MM.1S (cell line): ENCODE measurements at regions not wholly inside any gene's neighbourhood (a gene's known extent, or its start where the extent isn't known, plus 50 kb on each side); places are given as distances from the start of the nearest gene placed in this dataset.

Source experiments
- EZH2 ChIP-seq: fragments of 300-600 bp; sonication (generic); optimal IDR thresholded peaks from 2 replicates; pipeline ENCODE3; 2017; ENCODE audit warnings: low read depth, mild to moderate bottlenecking, antibody characterized with exemption, low read length, mixed read lengths
- TF ChIP-seq, protein P1 (sequence below): fragments of 300-600 bp; sonication (generic); IDR thresholded peaks from 2 replicates; pipeline ENCODE4 v1.5.1; 2016; ENCODE audit warnings: antibody characterized with exemption, low read length, mixed read lengths

DNA sequence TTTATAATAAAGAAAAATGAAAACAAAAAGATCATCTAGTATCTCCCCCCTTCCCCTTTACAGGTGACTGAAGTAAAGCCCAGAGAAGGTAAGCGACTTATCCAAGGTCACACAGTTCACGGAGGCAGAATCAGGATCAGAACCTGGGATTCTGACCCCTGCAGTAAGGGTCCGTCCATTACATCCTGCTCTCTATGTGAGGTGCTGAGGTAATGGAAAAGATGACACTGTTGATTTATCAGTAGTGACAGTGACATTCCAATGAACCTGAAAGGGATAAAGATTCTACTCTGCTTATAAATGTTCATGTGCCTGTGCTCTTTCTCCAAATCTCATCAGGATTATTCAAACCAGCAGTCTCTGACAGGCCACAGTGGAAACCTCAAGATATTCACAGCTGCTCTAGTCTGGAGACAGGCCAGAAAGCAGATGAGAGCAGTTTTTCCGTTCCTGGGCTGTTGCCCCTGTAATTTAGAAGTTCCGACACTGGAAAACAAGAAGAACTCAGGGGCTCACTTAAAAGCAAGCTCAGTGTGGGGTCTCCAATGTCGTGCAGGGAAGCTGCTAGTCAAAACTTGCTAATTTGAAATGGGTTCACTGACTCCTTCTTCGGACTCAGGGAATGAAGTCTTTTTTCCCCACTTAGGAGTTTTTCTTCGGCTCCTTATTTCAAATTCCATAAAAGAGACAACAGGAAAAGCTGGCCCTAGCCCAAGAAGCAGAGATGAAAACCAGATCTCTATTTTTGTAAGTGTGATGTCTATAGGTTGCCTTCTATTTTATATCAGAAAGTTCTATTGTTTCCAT, 131.8 kb upstream of the EEA1 start:
- no peak for TF ChIP-seq EZH2
- TF ChIP-seq, protein P1, sequence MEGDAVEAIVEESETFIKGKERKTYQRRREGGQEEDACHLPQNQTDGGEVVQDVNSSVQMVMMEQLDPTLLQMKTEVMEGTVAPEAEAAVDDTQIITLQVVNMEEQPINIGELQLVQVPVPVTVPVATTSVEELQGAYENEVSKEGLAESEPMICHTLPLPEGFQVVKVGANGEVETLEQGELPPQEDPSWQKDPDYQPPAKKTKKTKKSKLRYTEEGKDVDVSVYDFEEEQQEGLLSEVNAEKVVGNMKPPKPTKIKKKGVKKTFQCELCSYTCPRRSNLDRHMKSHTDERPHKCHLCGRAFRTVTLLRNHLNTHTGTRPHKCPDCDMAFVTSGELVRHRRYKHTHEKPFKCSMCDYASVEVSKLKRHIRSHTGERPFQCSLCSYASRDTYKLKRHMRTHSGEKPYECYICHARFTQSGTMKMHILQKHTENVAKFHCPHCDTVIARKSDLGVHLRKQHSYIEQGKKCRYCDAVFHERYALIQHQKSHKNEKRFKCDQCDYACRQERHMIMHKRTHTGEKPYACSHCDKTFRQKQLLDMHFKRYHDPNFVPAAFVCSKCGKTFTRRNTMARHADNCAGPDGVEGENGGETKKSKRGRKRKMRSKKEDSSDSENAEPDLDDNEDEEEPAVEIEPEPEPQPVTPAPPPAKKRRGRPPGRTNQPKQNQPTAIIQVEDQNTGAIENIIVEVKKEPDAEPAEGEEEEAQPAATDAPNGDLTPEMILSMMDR, result no peak
